Astrocyte (in vitro differentiated cells and primary cell): ENCODE measurements at regions not wholly inside any gene's neighbourhood (a gene's known extent, or its start where the extent isn't known, plus 50 kb on each side); places are given as distances from the start of the nearest gene placed in this dataset.
A peak's percentile ranks its signal among the peaks of the same experiment; 100 is the strongest.
"Not testable (repeated sequence)": the region's sequence is repeated elsewhere in the genome, so short reads cannot be mapped to it uniquely, and the experiment has no call there.

Experiments used
- DNase-seq: peaks from one replicate; pipeline ENCODE4 v3.0.0-alpha.2; 2010; ENCODE audit warnings: low read depth
- FAIRE-seq: peaks from 2 replicates; lab custom pipeline; 2011; peaks lifted over from hg19 to GRCh38; lab: Jason Lieb, UNC
- H2AFZ ChIP-seq: 2 replicates; pipeline ENCODE4 v1.6.0; 2012; ENCODE audit warnings: low read depth, low read length, inconsistent platforms
- H3K27ac ChIP-seq: 2 replicates; pipeline ENCODE4 v1.5.1; 2011; ENCODE audit warnings: low read depth, low read length, inconsistent platforms
- H3K27me3 ChIP-seq: 2 replicates; pipeline ENCODE4 v1.6.0; 2011; ENCODE audit warnings: low read length, inconsistent platforms; ENCODE audit not compliant: insufficient read depth
- H3K36me3 ChIP-seq: 2 replicates; pipeline ENCODE4 v1.5.1; 2011; ENCODE audit warnings: low read length, inconsistent platforms; ENCODE audit not compliant: insufficient read depth
- H3K4me1 ChIP-seq: 2 replicates; pipeline ENCODE4 v1.5.1; 2011; ENCODE audit warnings: low read length, inconsistent platforms; ENCODE audit not compliant: insufficient read depth
- H3K4me2 ChIP-seq: 2 replicates; pipeline ENCODE4 v1.6.0; 2012; ENCODE audit warnings: low read length, inconsistent platforms
- H3K4me3 ChIP-seq: 2 replicates; pipeline ENCODE4 v1.5.1; 2011; ENCODE audit warnings: low read depth, mild to moderate bottlenecking, low read length, inconsistent platforms; ENCODE audit not compliant: insufficient read depth
- H3K79me2 ChIP-seq: 2 replicates; pipeline ENCODE4 v1.6.0; 2012; ENCODE audit warnings: mild to moderate bottlenecking, low read length, inconsistent platforms; ENCODE audit not compliant: insufficient read depth
- H3K9ac ChIP-seq: 2 replicates; pipeline ENCODE4 v1.6.0; 2012; ENCODE audit warnings: mild to moderate bottlenecking, low read length, inconsistent platforms
- H3K9me3 ChIP-seq: 2 replicates; pipeline ENCODE4 v1.5.1; 2012; ENCODE audit warnings: low read depth, mild to moderate bottlenecking, low read length, inconsistent platforms; ENCODE audit not compliant: insufficient read depth
- H4K20me1 ChIP-seq: 2 replicates; pipeline ENCODE4 v1.6.0; 2012; ENCODE audit warnings: low read length, inconsistent platforms; ENCODE audit not compliant: insufficient read depth
- H3K27ac Mint-ChIP-seq: one replicate; pipeline ENCODE4 v1.8.0; 2021; ENCODE audit warnings: mild to moderate bottlenecking, mixed read lengths; ENCODE audit not compliant: unreplicated experiment
- H3K27me3 Mint-ChIP-seq: one replicate; pipeline ENCODE4 v1.8.0; 2021; ENCODE audit warnings: low read depth, mixed read lengths; ENCODE audit not compliant: unreplicated experiment
- H3K36me3 Mint-ChIP-seq: one replicate; pipeline ENCODE4 v1.8.0; 2021; ENCODE audit warnings: low read depth, mixed read lengths; ENCODE audit not compliant: unreplicated experiment
- H3K4me1 Mint-ChIP-seq: one replicate; pipeline ENCODE4 v1.8.0; 2021; ENCODE audit warnings: low read depth, mixed read lengths; ENCODE audit not compliant: unreplicated experiment
- H3K4me3 Mint-ChIP-seq: one replicate; pipeline ENCODE4 v1.8.0; 2021; ENCODE audit warnings: mild to moderate bottlenecking, moderate library complexity, mixed read lengths; ENCODE audit not compliant: unreplicated experiment
- H3K9me3 Mint-ChIP-seq: one replicate; pipeline ENCODE4 v1.8.0; 2021; ENCODE audit warnings: mild to moderate bottlenecking, mixed read lengths; ENCODE audit not compliant: unreplicated experiment
- EZH2 ChIP-seq: IDR thresholded peaks from 2 replicates; pipeline ENCODE4 v1.6.1; 2012; ENCODE audit warnings: mild to moderate bottlenecking, low read length, inconsistent platforms; ENCODE audit not compliant: insufficient read depth
- TF ChIP-seq, protein P1 (sequence below): IDR thresholded peaks from 2 replicates; pipeline ENCODE4 v1.5.1; 2011; ENCODE audit warnings: low read depth, mild to moderate bottlenecking, inconsistent platforms, low read length, moderate library complexity; ENCODE audit not compliant: insufficient read depth

DNA sequence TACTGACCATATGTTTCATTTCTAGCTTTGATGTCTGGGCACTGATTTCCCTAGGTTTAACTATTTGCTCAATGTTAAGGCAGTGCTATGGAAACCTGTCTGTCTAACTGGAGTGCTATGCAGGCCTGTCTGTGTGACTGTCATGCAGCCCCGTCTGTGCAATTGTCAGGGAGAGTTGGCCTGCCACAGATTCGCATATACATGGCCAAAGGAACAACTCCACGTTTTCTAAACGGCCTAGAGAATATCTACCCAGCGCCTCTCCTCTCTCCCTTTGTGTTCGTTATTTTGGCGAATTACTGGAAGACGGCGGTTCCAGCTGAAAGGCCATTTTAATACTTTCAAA is 59.6 kb upstream of the PSME4 start:
- no peaks in the 10 kb centered on the region for H3K79me2 ChIP-seq
- Mint-ChIP-seq H3K27ac (peak overlapping the region; percentile 86), H3K27me3 (no peaks in the 10 kb centered on the region), H3K9me3 (peaks cover 5% of the 10 kb centered on the region), H3K36me3 (peaks cover 5% of the 10 kb centered on the region), H3K4me1 (peaks cover 10% of the 10 kb centered on the region), H3K4me3 (no peak overlapping the region)
- H3K4me3 ChIP-seq = no peak overlapping the region
- H3K27ac ChIP-seq = no peak overlapping the region
- no peaks in the 10 kb centered on the region for H3K27me3 ChIP-seq
- no peak overlapping the region for H2AFZ ChIP-seq
- no peaks in the 10 kb centered on the region for H3K36me3 ChIP-seq
- no peak overlapping the region for H3K9ac ChIP-seq
- H3K9me3 ChIP-seq = no peaks in the 10 kb centered on the region
- H3K4me1 ChIP-seq = no peaks in the 10 kb centered on the region
- H3K4me2 ChIP-seq = no peak overlapping the region
- no peaks in the 10 kb centered on the region for H4K20me1 ChIP-seq
- no peak for TF ChIP-seq EZH2
- TF ChIP-seq, protein P1, sequence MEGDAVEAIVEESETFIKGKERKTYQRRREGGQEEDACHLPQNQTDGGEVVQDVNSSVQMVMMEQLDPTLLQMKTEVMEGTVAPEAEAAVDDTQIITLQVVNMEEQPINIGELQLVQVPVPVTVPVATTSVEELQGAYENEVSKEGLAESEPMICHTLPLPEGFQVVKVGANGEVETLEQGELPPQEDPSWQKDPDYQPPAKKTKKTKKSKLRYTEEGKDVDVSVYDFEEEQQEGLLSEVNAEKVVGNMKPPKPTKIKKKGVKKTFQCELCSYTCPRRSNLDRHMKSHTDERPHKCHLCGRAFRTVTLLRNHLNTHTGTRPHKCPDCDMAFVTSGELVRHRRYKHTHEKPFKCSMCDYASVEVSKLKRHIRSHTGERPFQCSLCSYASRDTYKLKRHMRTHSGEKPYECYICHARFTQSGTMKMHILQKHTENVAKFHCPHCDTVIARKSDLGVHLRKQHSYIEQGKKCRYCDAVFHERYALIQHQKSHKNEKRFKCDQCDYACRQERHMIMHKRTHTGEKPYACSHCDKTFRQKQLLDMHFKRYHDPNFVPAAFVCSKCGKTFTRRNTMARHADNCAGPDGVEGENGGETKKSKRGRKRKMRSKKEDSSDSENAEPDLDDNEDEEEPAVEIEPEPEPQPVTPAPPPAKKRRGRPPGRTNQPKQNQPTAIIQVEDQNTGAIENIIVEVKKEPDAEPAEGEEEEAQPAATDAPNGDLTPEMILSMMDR = no peak
- FAIRE-seq (no peak), DNase-seq (no peak)

DNA sequence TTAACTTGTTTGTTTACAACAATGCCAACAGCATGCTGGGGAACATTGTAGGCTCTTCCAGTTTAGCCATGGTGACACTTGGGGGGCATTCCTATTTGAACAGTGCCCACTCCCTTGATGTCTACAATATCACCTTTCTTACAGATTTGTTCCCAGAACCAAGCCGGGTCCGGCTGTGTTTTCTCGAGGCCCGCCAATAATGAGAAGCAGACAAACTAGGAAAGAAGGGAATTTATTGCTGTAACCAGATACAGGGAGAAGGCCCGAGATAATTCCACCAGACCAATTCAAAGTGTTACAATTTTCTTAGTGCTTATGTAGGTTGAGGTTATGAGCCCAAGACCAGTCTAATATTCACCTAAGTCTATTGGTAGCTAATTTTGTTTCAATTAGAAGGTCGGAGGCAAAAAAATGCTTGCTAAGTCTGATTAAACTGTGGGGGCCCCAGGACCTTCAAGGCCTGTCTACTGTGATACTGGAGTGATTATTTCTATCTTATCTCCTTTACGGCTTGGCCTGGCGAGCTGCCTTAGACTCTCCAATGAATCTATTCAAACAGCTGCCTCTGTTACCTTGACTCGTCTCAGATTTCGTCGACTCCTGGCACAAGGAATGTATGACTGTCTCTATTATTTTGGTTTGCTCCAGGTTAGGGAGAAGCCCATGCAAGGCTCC is 59.1 kb upstream of the PSME4 start:
- Mint-ChIP-seq H3K36me3 (peaks cover 6% of the 10 kb centered on the region), H3K27ac (peak overlapping the region; percentile 86), H3K4me1 (peaks cover 10% of the 10 kb centered on the region), H3K9me3 (peaks cover 10% of the 10 kb centered on the region), H3K4me3 (no peak overlapping the region), H3K27me3 (no peaks in the 10 kb centered on the region)
- no peak overlapping the region for H2AFZ ChIP-seq
- H3K4me1 ChIP-seq = no peaks in the 10 kb centered on the region
- no peaks in the 10 kb centered on the region for H3K36me3 ChIP-seq
- no peaks in the 10 kb centered on the region for H3K79me2 ChIP-seq
- no peak overlapping the region for H3K4me2 ChIP-seq
- H3K9me3 ChIP-seq = no peaks in the 10 kb centered on the region
- DNase-seq (peak; percentile 53), FAIRE-seq (no peak)
- H3K27me3 ChIP-seq = no peaks in the 10 kb centered on the region
- H3K4me3 ChIP-seq = no peak overlapping the region
- H3K9ac ChIP-seq = no peak overlapping the region
- H3K27ac ChIP-seq = no peak overlapping the region
- TF ChIP-seq, protein P1 = no peak
- TF ChIP-seq EZH2 = no peak
- H4K20me1 ChIP-seq = no peaks in the 10 kb centered on the region

DNA sequence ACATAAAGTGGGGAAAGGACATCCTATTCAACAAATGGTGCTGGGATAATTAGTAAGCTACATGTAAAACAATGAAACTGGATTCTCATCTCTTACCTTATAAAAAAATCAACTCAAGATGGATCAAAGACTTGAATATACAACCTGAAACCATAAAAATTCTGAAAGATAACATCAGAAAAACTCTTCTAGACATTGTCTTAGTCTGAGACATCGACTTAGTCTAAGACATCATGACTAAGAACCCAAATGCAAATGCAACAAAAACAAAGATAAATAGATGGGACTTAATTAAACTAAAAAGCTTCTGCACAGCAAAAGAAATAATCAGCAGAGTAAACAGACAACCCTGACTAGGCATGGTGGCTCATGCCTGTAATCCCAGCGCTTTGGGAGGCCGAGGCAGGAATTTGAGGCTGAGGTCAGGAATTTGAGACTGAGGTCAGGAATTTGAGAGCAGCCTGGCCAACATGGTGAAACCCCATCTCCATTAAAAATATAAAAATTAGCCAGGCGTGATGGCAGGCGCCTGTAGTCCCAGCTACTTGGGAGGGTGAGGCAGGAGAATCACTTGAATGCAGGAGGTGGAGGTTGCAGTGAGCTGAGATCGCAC is 54.8 kb upstream of the PSME4 start:
- H3K4me2 ChIP-seq, H3K36me3 ChIP-seq, FAIRE-seq, H3K27ac Mint-ChIP-seq, H3K4me3 ChIP-seq, H3K27me3 Mint-ChIP-seq, H3K27me3 ChIP-seq, H2AFZ ChIP-seq, H3K9ac ChIP-seq, H3K27ac ChIP-seq, DNase-seq, H3K9me3 ChIP-seq, H3K4me1 ChIP-seq, H3K4me3 Mint-ChIP-seq, H4K20me1 ChIP-seq, H3K4me1 Mint-ChIP-seq, H3K79me2 ChIP-seq: not testable (repeated sequence)
- Mint-ChIP-seq H3K9me3 (peaks cover 12% of the 10 kb centered on the region), H3K36me3 (peaks cover 12% of the 10 kb centered on the region)
